GM12801 (cell line): ENCODE measurements at regions not wholly inside any gene's neighbourhood (a gene's known extent, or its start where the extent isn't known, plus 50 kb on each side); places are given as distances from the start of the nearest gene placed in this dataset.

Source experiments
- CTCF ChIP-seq: IDR thresholded peaks from one replicate; pipeline ENCODE4 v1.5.1; 2011; ENCODE audit warnings: control low read depth; ENCODE audit not compliant: insufficient read length; ENCODE audit errors: extremely low read depth

DNA sequence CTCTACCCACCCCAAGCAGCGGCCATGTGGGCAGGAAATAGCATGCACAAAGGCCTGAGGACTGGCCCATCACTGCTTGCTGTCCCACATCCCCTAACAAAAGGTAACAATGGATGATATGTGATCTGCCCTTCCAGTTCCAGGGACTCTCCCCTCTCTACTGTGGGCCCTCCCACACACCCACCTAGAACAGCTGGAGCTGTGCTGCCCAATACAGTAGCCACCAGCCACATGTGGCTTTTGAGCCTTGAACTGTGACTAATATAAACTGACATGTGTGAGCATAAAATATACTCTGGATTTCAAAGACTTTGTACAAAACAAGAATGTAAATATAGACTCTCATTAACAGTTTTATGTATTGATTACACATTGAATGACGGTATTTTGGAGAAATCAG lies 78.1 kb downstream of the C5orf15 start:
- no peak for TF ChIP-seq CTCF

GRCh38 chr5:133889271-133889905 lies 79.0 kb downstream of the C5orf15 start:
- TF ChIP-seq CTCF, result no peak

DNA sequence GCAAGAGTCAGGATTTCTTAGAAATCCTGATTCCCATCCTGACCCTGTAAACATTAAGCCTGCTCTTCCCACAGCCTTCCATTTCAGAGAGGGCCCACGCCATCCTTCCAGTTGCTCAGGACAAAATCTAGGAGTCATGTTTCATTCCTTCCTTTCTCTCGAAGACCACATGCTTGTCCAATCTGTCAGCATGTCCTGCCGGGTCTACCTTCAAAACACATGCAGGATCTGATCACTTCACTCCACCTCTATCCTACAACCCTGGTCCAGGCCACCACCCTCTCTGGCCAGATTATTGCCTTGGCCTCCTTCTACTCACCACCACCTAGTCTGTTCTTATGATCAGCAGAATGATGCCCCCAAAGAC lies 79.8 kb downstream of the C5orf15 start:
- TF ChIP-seq CTCF, result no peak

- no peak for TF ChIP-seq CTCF
Observed at GRCh38 chr5:133885566-133885965, 82.9 kb downstream of the C5orf15 start.

DNA sequence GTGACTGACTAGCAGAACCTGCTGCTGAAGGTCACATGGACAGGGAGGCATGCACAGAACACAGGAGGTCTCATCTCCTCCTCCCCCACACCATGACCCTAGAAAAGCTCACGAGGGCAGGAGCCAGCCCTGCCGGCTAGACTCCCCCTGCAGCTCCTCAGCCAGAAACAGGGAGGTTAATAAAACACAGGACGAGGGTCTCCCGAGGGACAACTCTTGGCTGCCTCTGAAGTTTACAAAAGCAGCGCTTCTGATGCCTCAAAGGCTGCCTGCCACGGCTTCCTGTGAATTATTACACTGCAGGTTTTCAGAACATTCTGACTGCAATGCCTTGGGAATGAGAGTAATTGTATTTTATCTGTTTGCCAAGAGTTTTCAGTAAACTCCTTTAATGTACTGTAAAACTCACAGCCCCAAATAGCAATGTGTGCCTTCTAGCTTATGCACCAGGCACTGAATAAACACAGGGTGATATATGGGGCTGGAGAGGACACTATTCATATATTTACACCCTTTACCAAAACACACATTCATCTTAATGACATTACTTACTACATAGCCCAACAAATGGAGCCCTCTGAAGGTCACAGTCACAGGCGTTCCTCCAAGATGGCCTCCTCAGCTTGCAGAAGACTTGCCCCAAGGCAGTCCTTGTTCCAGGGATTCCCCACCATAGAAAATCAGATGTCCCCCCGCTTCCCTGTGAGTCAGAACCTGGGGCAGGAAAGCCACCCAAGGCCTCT lies 83.7 kb downstream of the C5orf15 start:
- no peak for TF ChIP-seq CTCF

DNA sequence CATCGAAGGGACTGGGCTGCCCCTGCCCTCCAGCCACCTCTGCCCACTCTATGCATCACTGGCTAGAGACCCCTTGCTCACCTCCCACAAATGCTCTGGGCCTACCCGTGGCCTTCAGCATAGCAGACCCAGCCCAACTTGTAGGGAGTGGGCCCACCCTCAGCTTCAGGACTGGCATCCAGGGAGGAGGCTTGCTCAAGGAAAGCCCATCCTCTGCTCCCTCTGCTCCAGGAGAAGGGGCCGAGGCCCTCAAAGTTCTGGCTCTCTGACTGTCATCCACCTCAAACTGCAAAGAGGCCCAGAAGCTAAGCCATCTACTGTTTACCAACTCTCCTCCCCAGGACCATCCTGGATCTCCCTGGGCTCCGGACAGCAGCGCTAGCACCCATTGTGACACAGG lies 84.5 kb downstream of the C5orf15 start:
- TF ChIP-seq CTCF, result no peak

DNA sequence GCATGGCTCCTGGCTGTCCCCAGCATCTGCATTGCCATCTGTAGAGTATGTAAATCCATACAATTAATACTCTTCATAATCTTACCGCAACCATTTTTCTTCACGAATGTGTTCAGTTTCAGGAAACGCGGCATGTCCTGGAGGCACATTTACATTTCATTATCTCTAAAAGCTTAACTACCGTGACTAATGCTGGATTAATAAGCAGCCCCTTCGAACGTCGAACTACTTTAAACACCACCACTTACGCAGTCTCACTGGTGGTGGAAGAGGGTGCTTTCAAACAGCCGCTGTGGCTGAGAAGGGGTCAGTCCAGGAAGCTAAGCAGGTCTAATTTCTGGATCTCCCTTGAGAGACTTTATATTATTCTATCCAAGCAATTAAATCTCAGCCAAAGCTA lies 85.6 kb downstream of the C5orf15 start:
- TF ChIP-seq CTCF, result no peak
